Sigmoid colon (tissue), 6 donors: ENCODE measurements at regions not wholly inside any gene's neighbourhood (a gene's known extent, or its start where the extent isn't known, plus 50 kb on each side); places are given as distances from the start of the nearest gene placed in this dataset.
A peak's percentile ranks its signal among the peaks of the same experiment; 100 is the strongest.

Experiments used
- DNase-seq: peaks from one replicate; pipeline ENCODE4 v3.0.0-alpha.2; 2019
- H3K27ac ChIP-seq, 4 donors: fragments of 200-600 bp; sonication (generic); one replicate each; pipeline ENCODE4 v1.5.1; 2016 to 2019; ENCODE audit warnings: mild to moderate bottlenecking in 1 of 4
- H3K27me3 ChIP-seq, 3 donors: fragments of 200-600 bp; sonication (generic); one replicate each; pipeline ENCODE4 v1.5.1; 2019; ENCODE audit warnings: mild to moderate bottlenecking in 1 of 3
- H3K36me3 ChIP-seq, 4 donors: fragments of 200-600 bp; sonication (generic); one replicate each; pipeline ENCODE4 v1.5.1; 2016 to 2019
- H3K4me1 ChIP-seq, 4 donors: fragments of 200-600 bp; sonication (generic); one replicate each; pipeline ENCODE4 v1.5.1; 2017 to 2019
- H3K4me3 ChIP-seq, 4 donors: fragments of 200-600 bp; sonication (generic); one replicate each; pipeline ENCODE4 v1.5.1; 2017 to 2019; ENCODE audit warnings: mild to moderate bottlenecking in 2 of 4, moderate library complexity in 1 of 4
- H3K9me3 ChIP-seq, 4 donors: fragments of 200-600 bp in 3 of 4; sonication (generic) in 3 of 4; one replicate each; pipeline versions ENCODE4 v1.5.1 to v1.6.1; 2013 to 2019
- EP300 ChIP-seq, 4 donors: sonication (generic); formaldehyde crosslinking; IDR thresholded peaks; one replicate each; pipeline ENCODE4 v1.6.1; 2017; ENCODE audit warnings: antibody characterized with exemption in 4 of 4
- POLR2A ChIP-seq, 2 donors: fragments of 450-650 bp; IDR thresholded peaks; one replicate each; pipeline ENCODE4 v1.6.1; 2016; ENCODE audit warnings: antibody characterized with exemption in 2 of 2, mild to moderate bottlenecking in 2 of 2, moderate library complexity in 2 of 2
- POLR2AphosphoS5 ChIP-seq, 4 donors: sonication (generic); formaldehyde crosslinking; IDR thresholded peaks; one replicate each; pipeline ENCODE4 v1.6.1; 2017; ENCODE audit warnings: antibody characterized with exemption in 4 of 4
- WGBS, 2 donors: extraction: QIAGEN DNeasy Blood & Tissue Kit; methylation state at CpG; one replicate each; pipeline ENCODE4 v1.1.7; 2013; 5-methylcytosine and 5-hydroxymethylcytosine counted together
- intact Hi-C: fragments of 100-400 bp; cut with DNase I; formaldehyde crosslinking; loops from one replicate; pipeline ENCODE4 v1.15.1; 2023
- TF ChIP-seq, protein P1 (sequence below), 4 experiments: fragments of 450-650 bp in 3 of 4; fragments of 200-600 bp in 1 of 4; IDR thresholded peaks; one replicate each; pipeline ENCODE4 v1.5.1; 2016 to 2019; ENCODE audit warnings: antibody characterized with exemption in 4 of 4, mild to moderate bottlenecking in 3 of 4, moderate library complexity in 2 of 4
- donor health status: healthy with polysubstance abuse.
- donor health status: healthy.

DNA sequence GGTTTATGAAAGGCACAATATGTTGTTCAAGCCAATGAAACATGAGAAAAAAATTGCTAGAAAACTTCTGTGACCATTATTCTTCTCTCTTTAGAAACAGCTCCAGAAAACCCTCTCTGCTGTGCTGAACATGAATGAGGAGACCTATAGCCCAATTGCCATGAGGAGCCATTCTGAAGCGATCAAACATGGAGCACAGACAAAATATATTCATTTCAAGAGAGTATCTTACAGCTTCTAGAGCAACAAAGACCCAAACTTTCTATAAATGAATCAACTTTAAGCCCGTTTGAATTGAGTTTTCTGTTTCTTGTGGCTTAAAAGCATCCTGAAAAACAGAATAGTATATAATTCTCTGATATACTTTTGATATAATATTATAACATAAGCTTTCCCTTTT is 83.4 kb upstream of the UCN3 start:
- intact Hi-C loops = no loop called here
- Histone ChIP-seq H3K4me3 (no peak overlapping the region), H3K4me1 (no peaks in the 10 kb centered on the region), H3K27ac (no peak overlapping the region), H3K9me3 (no peaks in the 10 kb centered on the region), H3K27me3 (no peaks in the 10 kb centered on the region), H3K36me3 (no peaks in the 10 kb centered on the region)
- no peak for DNase-seq
- TF ChIP-seq, protein P1, sequence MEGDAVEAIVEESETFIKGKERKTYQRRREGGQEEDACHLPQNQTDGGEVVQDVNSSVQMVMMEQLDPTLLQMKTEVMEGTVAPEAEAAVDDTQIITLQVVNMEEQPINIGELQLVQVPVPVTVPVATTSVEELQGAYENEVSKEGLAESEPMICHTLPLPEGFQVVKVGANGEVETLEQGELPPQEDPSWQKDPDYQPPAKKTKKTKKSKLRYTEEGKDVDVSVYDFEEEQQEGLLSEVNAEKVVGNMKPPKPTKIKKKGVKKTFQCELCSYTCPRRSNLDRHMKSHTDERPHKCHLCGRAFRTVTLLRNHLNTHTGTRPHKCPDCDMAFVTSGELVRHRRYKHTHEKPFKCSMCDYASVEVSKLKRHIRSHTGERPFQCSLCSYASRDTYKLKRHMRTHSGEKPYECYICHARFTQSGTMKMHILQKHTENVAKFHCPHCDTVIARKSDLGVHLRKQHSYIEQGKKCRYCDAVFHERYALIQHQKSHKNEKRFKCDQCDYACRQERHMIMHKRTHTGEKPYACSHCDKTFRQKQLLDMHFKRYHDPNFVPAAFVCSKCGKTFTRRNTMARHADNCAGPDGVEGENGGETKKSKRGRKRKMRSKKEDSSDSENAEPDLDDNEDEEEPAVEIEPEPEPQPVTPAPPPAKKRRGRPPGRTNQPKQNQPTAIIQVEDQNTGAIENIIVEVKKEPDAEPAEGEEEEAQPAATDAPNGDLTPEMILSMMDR (IDR thresholded peaks at IDR 0.05) = no peak
- no peak for TF ChIP-seq POLR2AphosphoS5 (IDR thresholded peaks at IDR 0.05)
- 67 to 71% methylated on average over 2 of the region's 2 CpGs for WGBS, 2 donors

DNA sequence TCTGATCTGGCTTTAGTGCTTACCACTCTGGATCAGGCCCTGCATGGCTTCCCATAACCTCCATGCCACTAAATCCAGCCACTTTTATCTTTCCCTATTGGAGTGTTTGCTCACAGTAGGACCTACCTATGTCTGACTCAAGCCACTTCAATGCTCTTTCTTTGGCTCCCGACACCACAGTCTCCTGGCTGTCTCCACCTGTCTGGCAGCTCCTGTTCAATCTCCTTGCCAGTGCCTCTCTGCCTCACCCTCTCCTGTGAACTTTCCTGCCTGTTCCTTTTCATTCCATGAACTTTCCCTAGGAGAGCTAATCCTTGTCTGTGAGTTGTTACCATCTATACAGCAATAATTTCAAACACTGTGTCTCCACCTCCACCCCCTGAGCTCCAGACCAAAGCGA is 82.6 kb upstream of the UCN3 start:
- H3K27me3 ChIP-seq = no peaks in the 10 kb centered on the region
- H3K4me1 ChIP-seq = no peaks in the 10 kb centered on the region

DNA sequence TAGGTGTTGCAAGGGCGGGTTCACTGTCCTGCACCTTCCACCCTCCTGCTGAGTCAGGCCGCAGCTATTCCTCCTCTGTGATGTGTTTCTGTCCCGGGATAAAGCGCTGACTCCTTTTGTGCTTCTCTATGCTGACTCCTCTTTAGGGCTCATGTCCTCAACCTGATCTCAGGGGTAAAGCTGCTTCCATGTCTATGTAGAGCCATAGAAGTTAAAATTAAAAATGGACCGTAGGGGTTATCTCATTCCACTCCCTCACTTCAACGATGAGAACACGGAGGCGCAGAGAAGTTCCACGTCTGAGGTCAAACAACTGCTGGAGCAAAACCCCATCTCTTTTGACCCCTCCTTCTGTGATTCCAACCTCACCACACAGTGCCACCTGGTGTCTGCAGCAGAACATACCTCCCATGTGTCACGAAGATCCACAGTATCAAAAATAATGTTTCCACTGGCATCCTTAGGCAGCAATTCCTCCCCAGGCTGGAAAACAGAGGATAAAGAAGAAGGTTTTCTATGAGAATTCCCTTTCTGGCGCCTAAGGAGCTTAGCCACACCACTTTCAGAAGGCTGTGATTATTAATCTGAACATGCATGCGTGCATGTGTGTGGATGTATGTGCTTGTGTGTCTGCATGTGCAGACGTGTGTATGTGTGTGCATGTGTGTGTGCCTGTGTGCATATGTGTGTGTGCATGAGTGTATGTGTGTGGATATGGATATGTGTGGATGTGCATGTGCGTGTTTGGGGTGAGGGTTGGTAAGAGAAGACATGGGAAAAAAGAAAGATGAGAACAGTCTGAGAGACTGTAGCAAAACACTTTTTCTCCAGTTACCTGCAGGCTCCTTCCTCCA is 81.2 kb upstream of the UCN3 start:
- H3K36me3 ChIP-seq = no peaks in the 10 kb centered on the region
- H3K27ac ChIP-seq = no peak overlapping the region
- intact Hi-C loops = loop anchor here (2.0 kb wide), 1 partner anchor 433 kb away; no protein-coding TSS in a partner anchor
- no peaks in the 10 kb centered on the region for H3K4me1 ChIP-seq
- DNase-seq = peak; percentile 70
- H3K4me3 ChIP-seq = no peak overlapping the region
- WGBS, 2 donors = 37 to 48% methylated on average over 14 of the region's 14 CpGs
- H3K9me3 ChIP-seq = no peaks in the 10 kb centered on the region
- no peaks in the 10 kb centered on the region for H3K27me3 ChIP-seq
- TF ChIP-seq EP300 (IDR thresholded peaks at IDR 0.05) = no peak
- TF ChIP-seq, protein P1 (IDR thresholded peaks at IDR 0.05) = peak in 3 of 4 experiments; percentile 52 to 56 (median 52)

More for the DNA sequence above, 82.6 kb upstream of the UCN3 start:
- no peaks in the 10 kb centered on the region for H3K36me3 ChIP-seq
- intact Hi-C loops = loop anchor here (2.0 kb wide), 1 partner anchor 431 kb away; no protein-coding TSS in a partner anchor
- H3K4me3 ChIP-seq = no peak overlapping the region
- WGBS, 2 donors = 80 to 85% methylated on average over 2 of the region's 2 CpGs
- no peaks in the 10 kb centered on the region for H3K9me3 ChIP-seq
- TF ChIP-seq EP300 (IDR thresholded peaks at IDR 0.05) = no peak
- no peak for TF ChIP-seq POLR2A (IDR thresholded peaks at IDR 0.05)
- TF ChIP-seq, protein P1 (IDR thresholded peaks at IDR 0.05) = no peak
- TF ChIP-seq POLR2AphosphoS5 (IDR thresholded peaks at IDR 0.05) = no peak
- no peak overlapping the region for H3K27ac ChIP-seq
- no peak for DNase-seq

DNA sequence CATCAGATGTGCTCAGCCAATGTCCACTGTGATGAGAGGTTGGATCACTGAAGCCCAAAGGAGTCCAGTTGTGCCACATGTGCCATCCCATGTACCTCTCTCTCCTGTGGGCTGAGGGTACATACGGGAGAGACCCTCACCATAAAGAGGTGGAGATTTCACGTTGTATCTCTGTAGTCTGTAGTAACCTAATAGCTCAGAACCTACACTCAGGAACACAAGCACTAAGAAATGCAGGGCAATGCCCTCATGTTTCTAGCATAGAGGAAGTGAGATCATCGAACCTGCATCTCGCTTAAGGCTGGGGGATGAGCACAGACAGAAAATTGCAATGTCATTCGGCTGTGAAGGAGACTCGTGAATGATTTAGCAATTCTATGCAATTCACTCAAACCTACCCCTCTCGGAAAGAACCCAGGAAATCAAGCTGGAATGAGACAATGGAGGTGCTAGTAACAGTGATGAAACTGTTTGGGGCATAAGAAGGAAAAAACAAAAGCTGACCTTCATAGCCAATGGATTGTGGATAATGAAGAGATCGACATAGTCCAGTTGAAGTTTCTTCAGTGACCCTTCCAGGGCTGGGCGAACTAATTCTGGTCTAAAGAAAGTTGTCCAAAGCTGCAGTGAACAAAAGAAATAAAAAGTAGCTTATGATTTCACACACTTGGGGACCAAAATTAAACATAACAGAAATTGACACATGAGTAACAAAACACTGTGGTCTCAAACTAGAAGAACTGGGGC is 80.3 kb upstream of the UCN3 start:
- Histone ChIP-seq H3K36me3 (no peaks in the 10 kb centered on the region), H3K27ac (no peak overlapping the region), H3K27me3 (no peaks in the 10 kb centered on the region), H3K4me3 (no peak overlapping the region), H3K9me3 (no peaks in the 10 kb centered on the region), H3K4me1 (no peaks in the 10 kb centered on the region)
- WGBS, 2 donors = 56 to 81% methylated on average over 9 of the region's 9 CpGs
- TF ChIP-seq POLR2AphosphoS5 (IDR thresholded peaks at IDR 0.05) = no peak
- TF ChIP-seq, protein P1 (IDR thresholded peaks at IDR 0.05) = no peak
- no peak for TF ChIP-seq EP300 (IDR thresholded peaks at IDR 0.05)
- no peak for TF ChIP-seq POLR2A (IDR thresholded peaks at IDR 0.05)
- intact Hi-C loops = no loop called here
- no peak for DNase-seq
